GM20000 (cell line): ENCODE measurements at regions not wholly inside any gene's neighbourhood (a gene's known extent, or its start where the extent isn't known, plus 50 kb on each side); places are given as distances from the start of the nearest gene placed in this dataset.
"Not testable (repeated sequence)": the region's sequence is repeated elsewhere in the genome, so short reads cannot be mapped to it uniquely, and the experiment has no call there.

Source experiments
- DNase-seq: peaks from one replicate; pipeline ENCODE4 v3.0.0; 2012; ENCODE audit warnings: low spot score
- TF ChIP-seq, protein P1 (sequence below): IDR thresholded peaks from 2 replicates; pipeline ENCODE4 v1.5.1; 2012; ENCODE audit warnings: mild to moderate bottlenecking, control low read depth; ENCODE audit errors: extremely low read depth, missing control alignments

DNA sequence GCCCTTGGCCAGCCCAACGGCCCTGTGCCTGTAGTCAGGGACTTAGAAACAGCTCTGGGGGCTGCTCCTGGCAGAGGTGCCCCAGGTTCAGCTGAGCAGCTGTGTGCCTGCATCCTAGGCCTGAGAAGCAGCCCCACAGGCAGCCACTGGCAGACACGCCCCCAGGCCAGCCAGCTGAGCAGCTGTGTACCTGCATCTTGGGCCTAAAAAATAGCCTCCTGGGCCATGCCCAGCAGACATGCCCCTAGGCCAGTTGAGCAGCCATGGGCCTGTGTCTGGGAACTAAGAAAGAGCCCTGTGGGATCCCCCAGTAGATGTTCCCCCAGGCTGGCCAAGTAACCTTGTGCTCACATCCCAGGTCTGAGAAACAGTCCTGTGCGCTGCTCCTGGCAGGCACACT is 64.0 kb downstream of the TBR1 start:
- TF ChIP-seq, protein P1, sequence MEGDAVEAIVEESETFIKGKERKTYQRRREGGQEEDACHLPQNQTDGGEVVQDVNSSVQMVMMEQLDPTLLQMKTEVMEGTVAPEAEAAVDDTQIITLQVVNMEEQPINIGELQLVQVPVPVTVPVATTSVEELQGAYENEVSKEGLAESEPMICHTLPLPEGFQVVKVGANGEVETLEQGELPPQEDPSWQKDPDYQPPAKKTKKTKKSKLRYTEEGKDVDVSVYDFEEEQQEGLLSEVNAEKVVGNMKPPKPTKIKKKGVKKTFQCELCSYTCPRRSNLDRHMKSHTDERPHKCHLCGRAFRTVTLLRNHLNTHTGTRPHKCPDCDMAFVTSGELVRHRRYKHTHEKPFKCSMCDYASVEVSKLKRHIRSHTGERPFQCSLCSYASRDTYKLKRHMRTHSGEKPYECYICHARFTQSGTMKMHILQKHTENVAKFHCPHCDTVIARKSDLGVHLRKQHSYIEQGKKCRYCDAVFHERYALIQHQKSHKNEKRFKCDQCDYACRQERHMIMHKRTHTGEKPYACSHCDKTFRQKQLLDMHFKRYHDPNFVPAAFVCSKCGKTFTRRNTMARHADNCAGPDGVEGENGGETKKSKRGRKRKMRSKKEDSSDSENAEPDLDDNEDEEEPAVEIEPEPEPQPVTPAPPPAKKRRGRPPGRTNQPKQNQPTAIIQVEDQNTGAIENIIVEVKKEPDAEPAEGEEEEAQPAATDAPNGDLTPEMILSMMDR = no peak
- DNase-seq = no peak

DNA sequence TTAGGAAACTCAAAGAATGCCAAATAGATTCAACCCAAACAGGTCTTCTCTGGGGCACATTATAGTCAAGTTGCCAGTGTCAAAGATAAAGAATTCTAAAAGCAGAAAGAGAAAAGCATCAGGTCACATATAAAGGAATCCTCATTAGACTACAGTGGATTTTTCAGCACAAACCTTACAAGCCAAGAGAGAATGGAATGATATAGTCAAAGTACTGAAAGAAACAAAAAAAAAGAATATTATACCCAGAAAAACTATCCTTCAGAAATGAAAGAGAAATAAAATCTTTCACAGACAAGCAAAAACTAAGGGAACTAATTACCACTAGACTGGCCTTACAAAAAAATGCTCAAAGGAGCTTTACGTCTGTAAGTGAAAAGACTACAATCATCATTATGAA is 65.5 kb downstream of the TBR1 start:
- TF ChIP-seq, protein P1 = no peak
- DNase-seq = no peak

DNA sequence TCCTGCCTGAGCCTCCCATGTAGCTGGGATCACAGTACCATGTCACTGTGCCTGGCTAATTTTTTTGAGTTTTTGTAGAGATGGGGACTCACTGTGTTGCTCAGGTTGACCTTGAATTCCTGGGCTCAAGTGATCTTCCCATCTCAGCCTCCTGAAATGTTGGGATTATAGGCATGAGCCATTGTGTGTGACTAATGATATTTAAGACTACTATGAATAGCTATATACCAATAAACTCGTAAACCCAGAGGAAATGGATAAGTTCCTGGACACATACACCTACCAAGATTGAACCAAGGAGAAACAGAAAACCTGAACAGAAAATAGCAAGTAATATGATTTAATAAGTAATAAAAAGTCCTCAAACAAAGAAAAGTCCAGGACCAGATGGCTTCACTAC is 68.0 kb downstream of the TBR1 start:
- no peak for DNase-seq
- TF ChIP-seq, protein P1 = no peak

DNA sequence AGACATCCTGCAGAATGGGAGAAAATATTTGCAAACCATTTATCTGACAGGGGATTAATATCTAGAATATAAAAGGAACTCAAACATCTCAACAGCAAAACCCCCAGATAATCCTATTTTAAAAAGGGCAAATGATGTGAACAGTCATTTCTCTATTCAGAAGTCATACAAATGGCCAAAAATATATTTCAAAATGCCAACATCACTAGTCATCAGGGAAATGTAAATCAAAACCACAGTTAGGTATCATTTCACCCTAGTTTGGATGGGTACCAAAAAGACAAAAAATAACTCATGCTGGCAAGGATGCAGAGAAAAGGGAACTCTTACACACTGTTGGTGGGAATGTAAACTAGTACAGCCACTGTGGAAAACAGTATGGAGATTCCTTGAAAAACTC is 70.0 kb downstream of the TBR1 start:
- TF ChIP-seq, protein P1 = no peak
- no peak for DNase-seq

DNA sequence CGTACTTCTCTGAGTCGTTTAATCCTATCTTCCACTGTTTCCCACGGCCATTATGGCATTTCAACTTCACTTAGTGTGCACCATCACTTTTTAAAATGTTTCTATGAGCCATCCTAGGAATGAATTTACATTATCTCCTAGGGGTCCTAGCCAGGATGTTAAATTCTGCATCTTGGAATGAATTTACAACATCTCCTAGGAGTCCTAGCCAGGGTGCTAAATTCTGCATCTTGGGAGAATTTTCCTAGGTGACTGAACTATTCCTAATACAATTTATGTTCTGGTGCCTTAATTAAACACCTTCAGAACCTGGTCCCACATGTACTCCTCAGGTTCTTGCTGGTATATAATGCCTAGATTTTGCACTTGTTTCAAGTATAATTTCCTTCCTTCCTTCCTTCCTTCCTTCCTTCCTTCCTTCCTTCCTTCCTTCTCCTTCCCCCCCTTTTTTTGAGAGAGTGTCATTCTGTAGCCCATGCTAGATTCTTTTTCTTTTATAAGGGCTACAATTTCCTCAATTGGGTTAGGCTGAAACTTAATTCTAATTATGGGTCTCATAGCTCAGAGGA is 72.1 kb downstream of the TBR1 start:
- DNase-seq = no peak
- TF ChIP-seq, protein P1 = no peak

DNA sequence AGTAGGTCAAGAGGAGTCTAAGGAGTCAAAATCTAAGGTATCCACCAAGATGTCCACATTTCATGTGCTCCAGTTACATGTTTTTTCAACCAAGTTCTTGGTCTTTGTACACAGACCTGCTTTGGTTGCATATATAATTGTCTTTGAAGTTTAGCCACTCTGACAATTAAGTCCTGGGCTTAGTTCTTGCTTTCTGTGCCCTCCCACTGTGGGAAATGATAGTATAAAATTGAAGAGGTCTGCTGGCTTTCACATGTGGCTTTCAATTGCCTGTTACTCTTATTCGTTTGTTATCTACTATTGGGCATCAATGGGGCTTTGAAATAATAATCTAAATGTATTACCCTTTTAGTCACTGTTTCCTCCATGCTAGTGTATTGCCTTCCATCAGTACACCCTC is 72.8 kb downstream of the TBR1 start:
- TF ChIP-seq, protein P1 = no peak
- DNase-seq = no peak

DNA sequence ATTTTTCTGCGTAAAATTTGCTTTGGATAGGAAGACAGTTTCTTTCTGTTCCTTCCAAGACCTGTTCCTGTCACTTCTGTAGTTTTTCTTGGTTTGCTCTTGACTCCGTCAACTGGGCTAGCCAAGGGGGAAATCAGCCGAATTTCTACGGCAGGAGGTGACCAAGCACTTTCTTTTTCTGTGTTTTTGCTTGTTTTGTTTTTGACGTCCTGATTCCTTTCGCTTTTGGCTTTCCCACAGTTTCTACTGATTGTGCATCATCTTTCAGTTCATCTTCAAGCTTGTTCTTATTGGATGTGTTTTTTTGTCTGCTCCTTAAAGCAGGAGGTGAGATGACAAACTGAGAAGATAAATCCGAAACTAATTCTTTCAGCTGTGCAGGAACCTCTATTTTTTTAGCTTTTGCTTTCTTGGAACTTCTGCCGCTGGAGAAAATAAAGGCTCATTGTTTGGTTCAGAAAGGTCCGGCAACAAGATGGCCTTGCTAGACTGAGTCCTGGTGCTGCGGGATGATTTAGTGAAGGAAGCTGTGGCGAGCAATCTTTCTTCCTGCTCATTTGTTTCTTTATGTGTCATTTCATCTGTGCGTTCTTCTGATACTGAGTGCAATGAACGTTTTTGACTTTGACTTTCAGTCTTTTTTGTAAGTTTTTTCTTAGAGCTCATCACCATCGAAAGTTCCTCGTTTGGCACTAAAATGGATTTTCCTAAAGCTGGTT is 85.0 kb downstream of the TBR1 start:
- DNase-seq = peak; percentile 16

DNA sequence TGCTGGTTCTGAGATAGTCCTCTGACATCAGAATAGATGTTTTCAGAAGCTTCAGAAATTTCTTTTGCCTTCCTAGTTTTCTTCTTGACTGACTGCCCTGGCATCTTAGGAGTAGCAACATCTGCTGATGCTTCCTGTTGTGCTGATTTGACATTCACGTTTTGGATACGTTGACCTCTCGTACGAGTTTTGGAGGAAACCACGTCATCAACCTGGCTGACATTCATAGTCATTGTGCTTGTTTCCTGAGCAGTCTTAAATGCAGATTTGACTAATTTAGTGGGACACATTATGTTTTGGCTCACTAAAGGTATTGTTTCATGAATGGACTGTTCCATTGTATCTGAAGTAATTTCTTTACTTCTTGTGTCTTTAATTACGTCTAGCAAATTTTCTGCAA is 86.2 kb downstream of the TBR1 start:
- not testable (repeated sequence) for DNase-seq

DNA sequence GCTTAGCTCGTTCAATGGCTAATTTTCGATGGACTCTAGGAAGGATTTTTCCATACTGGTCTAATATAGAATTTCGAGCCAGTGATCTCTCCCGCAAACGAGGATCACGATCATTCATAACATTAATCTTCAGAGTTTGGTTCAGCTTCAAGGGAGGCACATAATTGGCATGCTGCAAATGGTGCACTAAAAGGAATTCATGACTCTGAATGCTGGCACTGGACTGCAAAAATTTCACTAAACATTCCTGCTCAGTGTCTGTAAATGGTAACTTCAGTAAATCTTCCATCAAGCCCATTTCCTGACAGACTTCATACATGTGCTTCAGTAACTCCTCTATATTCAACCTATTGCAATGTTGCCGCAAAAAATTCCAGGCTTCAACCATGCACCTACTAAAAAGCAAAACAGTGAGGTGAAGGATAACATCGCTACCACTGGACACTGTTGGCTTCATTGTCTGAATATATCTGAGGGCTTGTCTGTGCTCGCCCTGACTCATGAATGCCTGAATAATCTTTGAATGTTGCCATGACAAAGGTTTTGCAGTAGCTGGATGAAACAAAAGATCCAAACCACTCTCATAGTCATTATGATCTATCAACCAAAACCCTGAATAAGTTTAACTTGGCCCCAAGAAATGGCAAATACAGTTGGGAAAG is 88.7 kb downstream of the TBR1 start:
- not testable (repeated sequence) for DNase-seq

DNA sequence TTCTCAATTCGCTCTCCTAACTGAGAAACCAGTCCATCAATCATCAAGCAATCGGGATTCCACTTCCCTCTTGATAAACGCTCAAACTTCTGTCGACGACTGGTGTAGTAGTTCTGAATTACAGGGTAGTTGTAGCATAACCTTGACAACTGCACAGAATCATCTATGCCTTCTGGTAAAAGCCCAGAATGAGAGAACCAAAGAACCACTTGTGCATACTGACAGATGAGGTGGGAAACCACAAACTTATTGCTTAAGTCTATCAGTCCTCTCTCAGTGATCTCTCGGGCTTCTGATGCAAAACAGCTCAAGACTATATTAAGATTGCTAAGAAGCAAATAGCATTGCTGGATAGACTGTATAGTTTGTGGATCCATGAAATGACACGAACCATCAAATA is 89.4 kb downstream of the TBR1 start:
- DNase-seq = not testable (repeated sequence)

DNA sequence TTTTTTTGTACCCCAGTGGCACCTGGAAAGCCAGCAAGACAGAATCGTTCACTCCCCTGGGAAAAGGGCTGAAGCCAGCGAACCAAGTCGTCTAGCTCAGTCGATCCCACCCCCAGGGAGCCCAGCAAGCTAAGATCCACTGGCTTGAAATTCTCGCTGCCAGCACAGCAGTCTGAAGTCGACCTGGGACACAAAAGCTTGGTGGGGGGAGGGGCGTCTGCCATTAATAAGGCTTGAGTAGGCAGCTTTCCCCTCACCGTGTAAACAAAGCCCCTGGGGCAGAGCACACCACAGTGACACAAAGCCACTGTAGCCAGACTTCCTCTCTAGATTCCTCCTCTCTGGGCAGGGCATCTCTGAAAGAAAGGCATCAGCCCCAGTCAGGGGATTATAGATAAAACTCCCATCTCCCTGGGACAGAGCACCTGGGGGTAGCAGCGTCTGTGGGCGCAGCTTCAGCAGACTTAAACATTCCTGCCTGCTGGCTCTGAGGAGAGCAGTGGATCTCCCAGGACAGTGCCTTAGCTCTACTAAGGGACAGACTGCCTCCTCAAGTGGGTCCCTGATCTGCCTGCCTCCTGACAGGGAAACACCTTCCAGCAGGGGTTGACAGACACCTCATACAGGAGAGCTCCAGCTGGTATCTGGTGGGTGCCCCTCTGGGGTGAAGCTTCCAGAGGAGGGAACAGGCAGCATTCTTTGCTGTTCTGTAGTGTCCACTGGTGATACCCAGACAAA is 97.4 kb downstream of the TBR1 start:
- DNase-seq = not testable (repeated sequence)
